B cell (primary cell): ENCODE measurements at regions not wholly inside any gene's neighbourhood (a gene's known extent, or its start where the extent isn't known, plus 50 kb on each side); places are given as distances from the start of the nearest gene placed in this dataset.

Experiments used
- ATAC-seq: fragments of 200-7000 bp; cut with Tn5 transposase; one replicate; pipeline ENCODE4 v1.10.0; 2021; ENCODE audit warnings: low read depth, mild to moderate bottlenecking, moderate number of reproducible peaks, moderate library complexity
- CTCF ChIA-PET: fragments of 350-600 bp; sonication (Branson Sonifier 250); formaldehyde crosslinking; loops from one replicate; lab custom pipeline; 2021; ENCODE audit warnings: antibody characterized with exemption, inconsistent platforms; lab: Charles Lee
- POLR2A ChIA-PET: fragments of 350-600 bp; sonication (Branson Sonifier 250); formaldehyde crosslinking; loops from one replicate; lab custom pipeline; 2021; ENCODE audit warnings: antibody characterized with exemption; lab: Charles Lee
- DNase-seq: peaks from one replicate; pipeline ENCODE4 v3.0.0; 2013
- H2AFZ ChIP-seq: 2 replicates; pipeline ENCODE4 v1.6.1; 2012; ENCODE audit warnings: mild to moderate bottlenecking, low read depth, low read length; ENCODE audit not compliant: insufficient read depth, poor library complexity, severe bottlenecking
- H3K27ac ChIP-seq, 2 donors: 1 replicate in 1 of 2; 2 replicates in 1 of 2; pipeline ENCODE4 v1.5.1; 2012 to 2013; ENCODE audit warnings: low read length in 2 of 2, mild to moderate bottlenecking in 2 of 2, moderate library complexity in 1 of 2
- H3K27me3 ChIP-seq, 4 experiments: fragments of 200-600 bp in 1 of 4; sonication (generic) in 1 of 4; replicated peaks in 1 of 4; 1 replicate in 2 of 4; 2 replicates in 2 of 4; pipeline versions ENCODE4 v1.6.1 to v1.7.0; 2013 to 2016; ENCODE audit warnings: low read length in 3 of 4, mild to moderate bottlenecking in 2 of 4, mixed read lengths in 1 of 4, moderate library complexity in 1 of 4; ENCODE audit not compliant: insufficient read depth in 4 of 4, control insufficient read depth in 3 of 4; ENCODE audit errors: control extremely low read depth in 1 of 4
- H3K36me3 ChIP-seq, 2 experiments: replicated peaks in 1 of 2; 1 replicate in 1 of 2; 2 replicates in 1 of 2; pipeline versions ENCODE4 v1.6.1 to v1.7.1; 2013; ENCODE audit warnings: low read length in 1 of 2; ENCODE audit not compliant: insufficient read depth in 2 of 2, control insufficient read depth in 1 of 2; ENCODE audit errors: control extremely low read depth in 1 of 2, extremely low read depth in 1 of 2
- H3K4me1 ChIP-seq, 2 donors: fragments of 200-600 bp in 1 of 2; sonication (generic) in 1 of 2; 1 replicate in 1 of 2; 2 replicates in 1 of 2; pipeline versions ENCODE4 v1.5.1 to v1.6.1; 2013 to 2017; ENCODE audit warnings: low read length in 2 of 2; ENCODE audit not compliant: control insufficient read depth in 2 of 2, insufficient read depth in 2 of 2
- H3K4me2 ChIP-seq: replicated peaks from 2 replicates; pipeline ENCODE3; 2012; ENCODE audit warnings: mild to moderate bottlenecking, low read depth, low read length; ENCODE audit not compliant: poor library complexity, severe bottlenecking
- H3K4me3 ChIP-seq, 5 experiments: fragments of 200-600 bp in 1 of 5; sonication (generic) in 1 of 5; 1 replicate in 3 of 5; 2 replicates in 2 of 5; pipeline versions ENCODE4 v1.5.1 to v1.7.0; 2011 to 2016; ENCODE audit warnings: low read length in 4 of 5, mild to moderate bottlenecking in 4 of 5, low read depth in 2 of 5, control low read depth in 1 of 5, moderate library complexity in 1 of 5; ENCODE audit not compliant: insufficient read depth in 1 of 5; ENCODE audit errors: control extremely low read depth in 1 of 5, extremely low read depth in 1 of 5
- H3K79me2 ChIP-seq: fragments of 200-600 bp; sonication (generic); one replicate; pipeline ENCODE4 v1.6.0; 2016; ENCODE audit warnings: low read length; ENCODE audit not compliant: control insufficient read depth, insufficient read depth
- H3K9ac ChIP-seq: fragments of 200-600 bp; sonication (generic); 2 replicates; pipeline ENCODE4 v1.6.1; 2017; ENCODE audit warnings: mild to moderate bottlenecking, low read length, moderate library complexity
- H3K9me3 ChIP-seq, 3 donors: one replicate each; pipeline versions ENCODE4 v1.6.1 to v1.7.1; 2013; ENCODE audit warnings: low read length in 2 of 3; ENCODE audit not compliant: control insufficient read depth in 2 of 3, insufficient read depth in 1 of 3; ENCODE audit errors: control extremely low read depth in 1 of 3
- H4K20me1 ChIP-seq: 2 replicates; pipeline ENCODE4 v1.6.0; 2012; ENCODE audit warnings: mild to moderate bottlenecking, low read length; ENCODE audit not compliant: insufficient read depth, control insufficient read depth, poor library complexity, severe bottlenecking
- H3K27ac Mint-ChIP-seq: one replicate; pipeline ENCODE4 v1.8.0; 2021; ENCODE audit warnings: mixed read lengths
- H3K27me3 Mint-ChIP-seq: one replicate; pipeline ENCODE4 v1.8.0; 2021; ENCODE audit warnings: mixed read lengths
- H3K4me1 Mint-ChIP-seq: one replicate; pipeline ENCODE4 v1.8.0; 2021; ENCODE audit warnings: mixed read lengths
- H3K4me3 Mint-ChIP-seq: one replicate; pipeline ENCODE4 v1.8.0; 2021; ENCODE audit warnings: mixed read lengths
- H3K9me3 Mint-ChIP-seq: one replicate; pipeline ENCODE4 v1.8.0; 2022; ENCODE audit warnings: mixed read lengths; ENCODE audit not compliant: insufficient read depth
- EZH2 ChIP-seq: IDR thresholded peaks from 2 replicates; pipeline ENCODE4 v1.6.1; 2012; ENCODE audit warnings: borderline replicate concordance, low read depth, mild to moderate bottlenecking, moderate library complexity, low read length; ENCODE audit not compliant: insufficient read depth, poor library complexity, severe bottlenecking
- WGBS: methylation state at CpG from one replicate; pipeline ENCODE4 v1.1.5; 2013; ENCODE audit warnings: missing lambda C conversion rate; ENCODE audit not compliant: insufficient coverage; 5-methylcytosine and 5-hydroxymethylcytosine counted together
- intact Hi-C: fragments of 100-400 bp; cut with micrococcal nuclease; formaldehyde crosslinking; loops from one replicate; pipeline ENCODE4 v1.10.0; 2022
- TF ChIP-seq, protein P1 (sequence below): fragments of 200-600 bp; IDR thresholded peaks from one replicate; pipeline ENCODE4 v1.8.0; 2022; ENCODE audit warnings: antibody characterized with exemption, mild to moderate bottlenecking

DNA sequence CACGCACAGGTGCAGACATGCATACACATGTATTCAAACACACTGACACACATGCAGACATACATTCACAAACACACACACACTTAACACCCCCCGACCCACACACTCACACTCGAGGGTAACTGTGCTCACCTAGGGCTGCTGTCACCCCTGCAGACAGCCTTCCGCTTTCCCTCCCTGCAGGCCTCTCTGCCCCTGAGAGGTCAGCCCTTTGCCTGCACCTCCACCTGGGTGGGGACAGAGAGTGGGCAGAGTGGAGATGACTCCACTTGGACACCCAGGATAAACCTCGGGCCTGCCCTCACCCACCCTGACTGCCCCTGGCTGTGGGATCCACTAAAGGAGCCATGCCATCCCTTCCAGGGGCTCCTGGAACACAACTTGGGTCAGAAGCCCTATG lies 264.3 kb downstream of the PTPRU start:
- no peaks in the 10 kb centered on the region for H3K36me3 ChIP-seq
- no peak overlapping the region for H3K9ac ChIP-seq
- intact Hi-C loops: no loop called here
- ChIA-PET POLR2A (no interaction called here), CTCF (no interaction called here)
- TF ChIP-seq, protein P1, sequence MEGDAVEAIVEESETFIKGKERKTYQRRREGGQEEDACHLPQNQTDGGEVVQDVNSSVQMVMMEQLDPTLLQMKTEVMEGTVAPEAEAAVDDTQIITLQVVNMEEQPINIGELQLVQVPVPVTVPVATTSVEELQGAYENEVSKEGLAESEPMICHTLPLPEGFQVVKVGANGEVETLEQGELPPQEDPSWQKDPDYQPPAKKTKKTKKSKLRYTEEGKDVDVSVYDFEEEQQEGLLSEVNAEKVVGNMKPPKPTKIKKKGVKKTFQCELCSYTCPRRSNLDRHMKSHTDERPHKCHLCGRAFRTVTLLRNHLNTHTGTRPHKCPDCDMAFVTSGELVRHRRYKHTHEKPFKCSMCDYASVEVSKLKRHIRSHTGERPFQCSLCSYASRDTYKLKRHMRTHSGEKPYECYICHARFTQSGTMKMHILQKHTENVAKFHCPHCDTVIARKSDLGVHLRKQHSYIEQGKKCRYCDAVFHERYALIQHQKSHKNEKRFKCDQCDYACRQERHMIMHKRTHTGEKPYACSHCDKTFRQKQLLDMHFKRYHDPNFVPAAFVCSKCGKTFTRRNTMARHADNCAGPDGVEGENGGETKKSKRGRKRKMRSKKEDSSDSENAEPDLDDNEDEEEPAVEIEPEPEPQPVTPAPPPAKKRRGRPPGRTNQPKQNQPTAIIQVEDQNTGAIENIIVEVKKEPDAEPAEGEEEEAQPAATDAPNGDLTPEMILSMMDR: no peak
- TF ChIP-seq EZH2: no peak
- no peak overlapping the region for H3K4me3 ChIP-seq
- DNase-seq: no peak
- H3K9me3 Mint-ChIP-seq: no peaks in the 10 kb centered on the region
- no peak for ATAC-seq
- H3K4me1 Mint-ChIP-seq: no peaks in the 10 kb centered on the region
- H3K27me3 Mint-ChIP-seq: peaks cover 31% of the 10 kb centered on the region
- no peak overlapping the region for H3K27ac ChIP-seq
- H4K20me1 ChIP-seq: no peaks in the 10 kb centered on the region
- H3K4me2 ChIP-seq: no peak overlapping the region
- 86% methylated on average over 4 of the region's 5 CpGs for WGBS
- no peak overlapping the region for H3K27ac Mint-ChIP-seq
- peaks cover 0 to 9% (median 1%) of the 10 kb centered on the region in 4 experiments for H3K27me3 ChIP-seq
- H3K4me1 ChIP-seq: no peaks in the 10 kb centered on the region
- H3K4me3 Mint-ChIP-seq: no peak overlapping the region
- peaks cover 0 to 19% (median 6%) of the 10 kb centered on the region in 3 donors for H3K9me3 ChIP-seq
- no peak overlapping the region for H2AFZ ChIP-seq
- H3K79me2 ChIP-seq: no peaks in the 10 kb centered on the region

DNA sequence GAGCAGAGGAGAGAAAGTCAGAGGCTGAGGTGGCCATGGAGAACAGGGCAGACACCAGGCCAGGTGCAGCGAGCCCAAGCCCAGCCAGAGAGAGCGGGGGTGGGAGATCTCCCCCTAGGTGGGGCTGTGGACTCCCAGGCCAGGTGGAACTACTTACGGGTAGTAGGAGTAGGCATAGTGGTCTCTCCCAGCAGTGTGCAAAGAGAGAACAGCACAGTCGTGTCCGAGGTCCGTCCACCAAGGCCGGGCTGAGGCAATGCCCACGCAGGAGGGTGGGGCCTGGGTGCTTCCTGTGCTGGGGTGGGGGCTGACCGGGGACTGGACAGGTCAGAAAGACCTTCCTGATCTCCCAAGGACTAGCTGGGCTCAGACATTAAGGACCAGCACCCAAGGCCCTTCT lies 263.7 kb downstream of the PTPRU start:
- WGBS: 85% methylated on average over 8 of the region's 9 CpGs
- Histone ChIP-seq H3K9me3 (peaks cover 0 to 19% (median 6%) of the 10 kb centered on the region in 3 donors), H2AFZ (no peak overlapping the region), H3K9ac (no peak overlapping the region), H3K36me3 (no peaks in the 10 kb centered on the region), H3K4me1 (no peaks in the 10 kb centered on the region), H4K20me1 (no peaks in the 10 kb centered on the region), H3K4me2 (no peak overlapping the region), H3K4me3 (no peak overlapping the region), H3K27me3 (peaks cover 0 to 9% (median 1%) of the 10 kb centered on the region in 4 experiments), H3K27ac (no peak overlapping the region), H3K79me2 (no peaks in the 10 kb centered on the region)
- ChIA-PET POLR2A (no interaction called here), CTCF (no interaction called here)
- no peak overlapping the region for H3K27ac Mint-ChIP-seq
- no peak for TF ChIP-seq EZH2
- TF ChIP-seq, protein P1: no peak
- intact Hi-C loops: no loop called here
- H3K9me3 Mint-ChIP-seq: no peaks in the 10 kb centered on the region
- H3K4me1 Mint-ChIP-seq: no peaks in the 10 kb centered on the region
- ATAC-seq: no peak
- DNase-seq: no peak
- no peak overlapping the region for H3K4me3 Mint-ChIP-seq
- peaks cover 31% of the 10 kb centered on the region for H3K27me3 Mint-ChIP-seq
